GM06990 (cell line): ENCODE measurements at regions not wholly inside any gene's neighbourhood (a gene's known extent, or its start where the extent isn't known, plus 50 kb on each side); places are given as distances from the start of the nearest gene placed in this dataset.

ENCODE experiments used
- DNase-seq: peaks from one replicate; pipeline ENCODE4 v3.0.0-alpha.2; 2011; ENCODE audit not compliant: insufficient read length; ENCODE audit errors: extremely low read depth
- H3K27me3 ChIP-seq: replicated peaks from 2 replicates; pipeline ENCODE4 v1.6.0; 2011; ENCODE audit warnings: low read length; ENCODE audit not compliant: control insufficient read depth, insufficient read depth
- H3K36me3 ChIP-seq: 2 replicates; pipeline ENCODE4 v1.5.1; 2011; ENCODE audit warnings: low read length; ENCODE audit not compliant: control insufficient read depth, insufficient read depth
- H3K4me3 ChIP-seq: replicated peaks from 2 replicates; pipeline ENCODE4 v1.5.1; 2011; ENCODE audit warnings: low read depth, mild to moderate bottlenecking, control low read depth, low read length
- TF ChIP-seq, protein P1 (sequence below): IDR thresholded peaks from 2 replicates; pipeline ENCODE4 v1.5.1; 2011; ENCODE audit warnings: low read length, control low read depth, mild to moderate bottlenecking, inconsistent platforms; ENCODE audit not compliant: insufficient read depth, poor library complexity, severe bottlenecking

DNA sequence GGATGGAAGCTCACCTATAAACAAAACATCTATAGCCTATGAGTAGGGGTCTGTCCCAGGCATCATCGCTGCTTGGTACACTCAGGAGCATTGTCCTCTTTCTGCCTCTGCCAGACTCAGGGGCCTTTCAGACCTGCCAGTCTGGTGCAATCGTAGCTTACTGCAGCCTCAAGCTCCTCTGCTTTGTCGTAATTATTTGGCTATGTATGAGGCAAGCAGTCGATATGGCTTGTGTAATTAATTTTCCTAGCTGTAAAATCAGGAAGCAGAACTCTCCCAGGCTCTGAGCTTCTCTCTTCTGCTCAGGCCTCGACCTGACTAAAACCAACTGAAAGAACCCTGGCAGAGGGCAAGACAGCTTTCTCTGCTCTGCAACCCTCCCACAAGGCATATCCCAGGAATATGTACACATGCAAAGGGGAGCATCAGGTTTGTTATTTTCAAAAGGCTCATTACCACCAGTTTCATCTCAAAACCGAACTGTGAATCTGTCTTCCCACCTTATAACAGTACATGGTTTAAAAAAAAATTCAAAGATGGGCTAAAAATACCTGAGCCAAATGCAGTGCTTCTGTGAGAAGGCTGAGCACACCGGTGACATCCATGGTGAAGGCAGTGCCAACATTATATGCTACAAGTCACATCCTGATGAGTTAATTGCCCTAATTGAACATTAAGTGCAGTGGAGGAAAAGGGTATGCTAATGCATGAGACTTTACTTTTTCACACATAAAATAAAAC is 309.2 kb upstream of the EMCN start:
- H3K27me3 ChIP-seq = no peaks in the 10 kb centered on the region
- H3K4me3 ChIP-seq = no peak overlapping the region
- no peaks in the 10 kb centered on the region for H3K36me3 ChIP-seq
- no peak for DNase-seq
- TF ChIP-seq, protein P1, sequence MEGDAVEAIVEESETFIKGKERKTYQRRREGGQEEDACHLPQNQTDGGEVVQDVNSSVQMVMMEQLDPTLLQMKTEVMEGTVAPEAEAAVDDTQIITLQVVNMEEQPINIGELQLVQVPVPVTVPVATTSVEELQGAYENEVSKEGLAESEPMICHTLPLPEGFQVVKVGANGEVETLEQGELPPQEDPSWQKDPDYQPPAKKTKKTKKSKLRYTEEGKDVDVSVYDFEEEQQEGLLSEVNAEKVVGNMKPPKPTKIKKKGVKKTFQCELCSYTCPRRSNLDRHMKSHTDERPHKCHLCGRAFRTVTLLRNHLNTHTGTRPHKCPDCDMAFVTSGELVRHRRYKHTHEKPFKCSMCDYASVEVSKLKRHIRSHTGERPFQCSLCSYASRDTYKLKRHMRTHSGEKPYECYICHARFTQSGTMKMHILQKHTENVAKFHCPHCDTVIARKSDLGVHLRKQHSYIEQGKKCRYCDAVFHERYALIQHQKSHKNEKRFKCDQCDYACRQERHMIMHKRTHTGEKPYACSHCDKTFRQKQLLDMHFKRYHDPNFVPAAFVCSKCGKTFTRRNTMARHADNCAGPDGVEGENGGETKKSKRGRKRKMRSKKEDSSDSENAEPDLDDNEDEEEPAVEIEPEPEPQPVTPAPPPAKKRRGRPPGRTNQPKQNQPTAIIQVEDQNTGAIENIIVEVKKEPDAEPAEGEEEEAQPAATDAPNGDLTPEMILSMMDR = no peak

DNA sequence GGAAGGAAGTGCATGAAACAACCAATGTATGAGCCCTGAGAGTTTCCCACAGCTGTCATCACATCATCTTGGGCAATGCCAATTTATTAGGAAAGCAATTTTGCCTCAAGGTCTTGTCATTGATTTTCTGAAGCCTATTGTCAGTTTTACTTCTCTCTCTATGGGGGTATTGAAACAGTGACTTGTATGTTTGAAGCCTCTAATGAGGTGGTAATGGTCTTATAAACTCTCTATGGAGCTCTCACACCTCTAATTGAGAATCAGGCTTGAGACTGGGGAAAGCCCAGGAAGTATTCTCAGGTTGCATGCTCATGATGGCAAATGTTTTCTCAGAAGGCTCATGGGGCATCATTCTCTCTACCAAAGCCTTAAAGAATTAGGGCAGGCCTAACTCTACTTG is 308.2 kb upstream of the EMCN start:
- H3K27me3 ChIP-seq = no peaks in the 10 kb centered on the region
- no peak overlapping the region for H3K4me3 ChIP-seq
- DNase-seq = peak; percentile 42
- TF ChIP-seq, protein P1 = no peak
- H3K36me3 ChIP-seq = no peaks in the 10 kb centered on the region

DNA sequence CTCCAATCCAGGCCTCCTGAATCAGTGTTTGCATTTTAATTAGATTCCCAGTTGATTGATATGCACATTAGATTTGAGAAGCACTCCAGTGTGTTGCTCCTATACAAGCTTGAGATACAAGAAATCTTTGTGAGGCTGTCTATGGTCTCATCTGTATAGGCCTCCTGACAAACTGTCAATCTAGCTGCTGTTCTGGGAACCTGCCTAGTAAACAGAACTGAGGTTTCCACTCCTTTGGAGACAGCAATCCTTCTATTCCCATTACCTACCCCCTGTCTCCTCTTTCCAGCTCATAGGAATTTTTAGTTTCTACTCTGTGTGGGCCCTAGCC is 306.1 kb upstream of the EMCN start:
- no peaks in the 10 kb centered on the region for H3K36me3 ChIP-seq
- TF ChIP-seq, protein P1 = no peak
- DNase-seq = no peak
- H3K27me3 ChIP-seq = no peaks in the 10 kb centered on the region
- no peak overlapping the region for H3K4me3 ChIP-seq

DNA sequence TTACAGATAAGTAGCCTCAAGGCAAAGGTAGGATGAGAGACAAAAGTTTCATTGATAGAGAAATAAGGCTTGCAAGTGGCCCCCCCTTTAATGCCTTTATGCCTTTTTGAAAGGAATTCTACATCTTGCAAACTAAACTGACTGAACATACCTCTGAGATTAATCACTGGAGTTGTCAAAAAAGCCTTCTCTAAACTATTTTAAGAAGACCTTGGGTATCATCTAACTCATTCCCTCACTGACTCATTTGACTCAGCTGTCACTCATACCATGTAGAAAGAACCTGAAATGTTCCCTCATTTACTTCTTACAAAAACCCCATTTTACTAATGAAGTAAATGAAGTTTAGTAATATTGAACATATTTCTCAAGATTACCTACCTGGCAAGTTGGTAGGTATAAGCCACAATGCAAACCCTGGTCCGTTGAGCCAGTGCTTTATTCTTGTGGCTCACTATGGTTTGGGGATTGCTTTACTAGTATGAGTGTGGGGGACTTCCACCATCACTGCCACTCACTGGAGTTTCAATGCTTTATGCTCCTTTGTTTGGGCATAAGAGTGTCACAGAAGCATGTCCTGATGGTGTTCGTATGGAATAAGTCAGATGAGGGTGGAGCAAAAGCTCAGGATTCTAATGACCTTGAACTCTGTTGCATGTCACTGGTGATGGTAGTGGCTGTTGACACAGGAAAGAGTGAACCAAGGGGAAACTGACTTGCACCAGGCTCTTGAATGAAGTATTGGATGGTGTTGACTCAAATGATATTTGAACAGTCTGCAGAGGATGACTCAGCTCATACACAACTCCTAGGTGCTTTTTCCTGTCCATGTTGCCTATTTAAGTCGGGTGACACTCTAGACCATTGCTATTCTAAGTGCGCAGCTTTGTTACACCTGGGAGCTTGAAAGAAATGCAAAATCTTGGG is 305.5 kb upstream of the EMCN start:
- DNase-seq = peak; percentile 74
- Histone ChIP-seq H3K36me3 (no peaks in the 10 kb centered on the region), H3K4me3 (no peak overlapping the region), H3K27me3 (no peaks in the 10 kb centered on the region)
- TF ChIP-seq, protein P1 = no peak

DNA sequence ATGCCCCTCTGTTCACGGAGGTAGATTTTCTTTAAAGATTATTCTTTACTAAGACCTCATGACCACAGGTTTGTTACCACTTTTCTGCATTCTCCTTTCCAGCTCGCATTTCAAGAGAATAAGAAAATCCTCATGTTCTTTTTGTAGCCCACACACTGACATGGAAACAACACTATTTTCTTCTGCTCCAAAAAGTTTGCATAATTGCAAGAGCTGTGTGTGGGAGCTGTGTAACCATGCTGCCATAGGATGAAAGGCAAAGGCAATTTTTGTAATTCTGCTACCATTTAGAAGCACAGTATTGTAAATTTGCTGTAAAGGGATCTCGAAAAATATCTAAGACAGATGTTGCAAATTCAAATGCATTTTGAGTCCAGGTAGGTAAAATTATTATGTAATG is 302.4 kb upstream of the EMCN start:
- H3K36me3 ChIP-seq = no peaks in the 10 kb centered on the region
- TF ChIP-seq, protein P1 = no peak
- DNase-seq = no peak
- H3K27me3 ChIP-seq = no peaks in the 10 kb centered on the region
- H3K4me3 ChIP-seq = no peak overlapping the region
